ENCODE measurements at regions not wholly inside any gene's neighbourhood (a gene's known extent, or its start where the extent isn't known, plus 50 kb on each side); places are given as distances from the start of the nearest gene placed in this dataset.
"Not testable (repeated sequence)": the region's sequence is repeated elsewhere in the genome, so short reads cannot be mapped to it uniquely, and the experiment has no call there.

DNA sequence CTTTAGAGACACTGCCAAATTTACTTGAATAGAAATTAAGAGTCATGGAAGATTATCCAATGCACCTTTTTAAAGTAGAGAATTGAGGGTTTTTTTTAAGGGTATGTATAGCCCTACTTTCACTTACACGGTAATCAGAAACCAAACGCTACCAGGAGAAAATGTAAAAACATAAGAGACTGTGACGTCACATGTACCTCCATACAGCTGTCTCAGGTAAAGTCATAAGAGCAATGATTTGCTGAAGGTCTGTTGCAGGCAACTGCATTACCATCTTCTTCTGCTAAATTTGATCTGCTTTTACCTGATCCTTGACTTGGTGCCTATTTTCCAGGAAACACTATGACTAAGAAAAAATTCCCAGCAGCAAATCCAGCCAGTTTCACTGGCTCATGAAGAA is 478.5 kb upstream of the DDX18 start:
- intact Hi-C loops (cut with DNase I), result no loop called here
- H3K27me3 ChIP-seq (ENCODE audit: control insufficient read depth in 1 of 2, insufficient read depth in 2 of 2, low read length in 1 of 2), result no peaks in the 10 kb centered on the region
- H3K9me3 ChIP-seq (ENCODE audit: control insufficient read depth, low read length), result no peaks in the 10 kb centered on the region
- 89 to 94% methylated on average over 3 of the region's 3 CpGs for WGBS, 2 donors
- no peak for DNase-seq
- H3K4me3 ChIP-seq (ENCODE audit: low read length in 2 of 2), result no peak overlapping the region
- H3K4me1 ChIP-seq (ENCODE audit: control insufficient read depth in 1 of 2, insufficient read depth in 2 of 2, low read length in 2 of 2), result no peaks in the 10 kb centered on the region
- no peaks in the 10 kb centered on the region for H3K36me3 ChIP-seq (ENCODE audit: control insufficient read depth in 1 of 2, insufficient read depth in 2 of 2, low read length in 1 of 2)
- no peak for ATAC-seq (ENCODE audit: low FRiP score)
- H3K27ac ChIP-seq (ENCODE audit: low read depth in 1 of 2, low read length in 2 of 2), result no peak overlapping the region

GRCh38 chr2:117336496-117336895 is 478.0 kb upstream of the DDX18 start:
- Histone ChIP-seq H3K4me3 (ENCODE audit: low read length in 2 of 2) (no peak overlapping the region), H3K36me3 (ENCODE audit: control insufficient read depth in 1 of 2, insufficient read depth in 2 of 2, low read length in 1 of 2) (no peaks in the 10 kb centered on the region), H3K9me3 (ENCODE audit: control insufficient read depth, low read length) (no peaks in the 10 kb centered on the region), H3K27ac (ENCODE audit: low read depth in 1 of 2, low read length in 2 of 2) (no peak overlapping the region), H3K27me3 (ENCODE audit: control insufficient read depth in 1 of 2, insufficient read depth in 2 of 2, low read length in 1 of 2) (no peaks in the 10 kb centered on the region), H3K4me1 (ENCODE audit: control insufficient read depth in 1 of 2, insufficient read depth in 2 of 2, low read length in 2 of 2) (no peaks in the 10 kb centered on the region)
- intact Hi-C loops (cut with DNase I), result no loop called here
- ATAC-seq (ENCODE audit: low FRiP score) (no peak), DNase-seq (no peak)
- 74 to 77% methylated on average over 4 of the region's 4 CpGs for WGBS, 2 donors

DNA sequence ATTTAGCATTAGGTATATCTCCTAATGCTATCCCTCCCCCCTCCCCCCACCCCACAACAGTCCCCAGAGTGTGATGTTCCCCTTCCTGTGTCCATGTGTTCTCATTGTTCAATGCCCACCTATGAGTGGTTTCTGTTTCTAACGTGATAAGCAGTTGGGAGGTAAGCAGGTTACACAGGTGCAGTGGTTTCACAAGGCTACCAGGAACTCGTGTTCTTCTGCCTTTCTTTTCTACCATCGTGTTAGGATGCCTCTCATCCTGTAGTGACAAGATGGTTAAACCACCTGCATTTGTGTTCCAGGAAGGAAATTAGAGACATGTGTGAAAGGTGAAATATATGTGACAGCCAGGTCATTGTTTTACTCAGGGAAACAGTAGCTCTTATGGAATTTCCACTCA is 476.5 kb upstream of the DDX18 start:
- intact Hi-C loops (cut with DNase I); H3K4me1 ChIP-seq (ENCODE audit: control insufficient read depth in 1 of 2, insufficient read depth in 2 of 2, low read length in 2 of 2); H3K27ac ChIP-seq (ENCODE audit: low read depth in 1 of 2, low read length in 2 of 2); H3K4me3 ChIP-seq (ENCODE audit: low read length in 2 of 2); H3K27me3 ChIP-seq (ENCODE audit: control insufficient read depth in 1 of 2, insufficient read depth in 2 of 2, low read length in 1 of 2); H3K9me3 ChIP-seq (ENCODE audit: control insufficient read depth, low read length); H3K36me3 ChIP-seq (ENCODE audit: control insufficient read depth in 1 of 2, insufficient read depth in 2 of 2, low read length in 1 of 2); DNase-seq; ATAC-seq (ENCODE audit: low FRiP score): not testable (repeated sequence)
- 78 to 79% methylated on average over 3 of the region's 3 CpGs for WGBS, 2 donors

DNA sequence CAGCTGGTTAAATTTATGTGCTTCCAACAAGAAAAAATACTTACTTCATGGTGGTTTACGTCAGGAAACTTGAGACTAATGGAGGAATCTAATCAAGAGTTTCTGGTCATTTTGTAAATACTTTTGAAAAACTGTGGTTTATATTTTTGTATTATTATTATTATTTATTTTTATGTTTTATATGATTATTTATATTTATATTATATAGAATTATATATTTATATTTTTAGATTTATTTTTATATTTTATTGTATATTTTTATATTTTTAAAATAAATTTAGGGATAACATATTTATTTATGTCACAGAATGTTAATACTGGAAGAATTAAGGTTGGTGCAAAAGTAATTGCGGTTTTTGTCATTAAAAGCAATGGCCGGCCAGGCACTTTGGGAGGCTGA is 474.5 kb upstream of the DDX18 start:
- no peaks in the 10 kb centered on the region for H3K9me3 ChIP-seq (ENCODE audit: control insufficient read depth, low read length)
- H3K4me1 ChIP-seq (ENCODE audit: control insufficient read depth in 1 of 2, insufficient read depth in 2 of 2, low read length in 2 of 2), result no peaks in the 10 kb centered on the region
- WGBS, 2 donors, result 67 to 74% methylated on average over 3 of the region's 3 CpGs
- H3K27me3 ChIP-seq (ENCODE audit: control insufficient read depth in 1 of 2, insufficient read depth in 2 of 2, low read length in 1 of 2), result no peaks in the 10 kb centered on the region
- no peak overlapping the region for H3K27ac ChIP-seq (ENCODE audit: low read depth in 1 of 2, low read length in 2 of 2)
- ATAC-seq (ENCODE audit: low FRiP score) (no peak), DNase-seq (no peak)
- intact Hi-C loops (cut with DNase I), result no loop called here
- H3K4me3 ChIP-seq (ENCODE audit: low read length in 2 of 2), result no peak overlapping the region
- H3K36me3 ChIP-seq (ENCODE audit: control insufficient read depth in 1 of 2, insufficient read depth in 2 of 2, low read length in 1 of 2), result no peaks in the 10 kb centered on the region

DNA sequence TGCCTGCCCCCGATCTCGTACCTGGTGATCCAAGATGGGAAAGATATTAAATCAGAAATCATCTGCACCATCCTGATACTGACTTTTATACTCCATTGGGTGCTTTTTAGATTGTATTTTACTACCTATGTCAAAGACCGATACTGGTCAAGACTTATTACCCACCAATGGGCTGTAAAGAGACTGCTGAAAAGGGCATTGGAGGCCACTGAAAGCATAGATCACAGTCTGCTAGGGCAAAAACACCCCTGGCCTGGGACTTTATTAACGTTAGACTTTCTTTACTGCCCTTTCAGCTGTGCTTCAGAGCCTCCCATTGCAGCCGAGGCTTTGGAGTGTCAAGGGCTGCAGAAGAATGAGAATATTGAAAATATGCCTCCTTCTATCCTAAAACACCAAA is 472.8 kb upstream of the DDX18 start:
- DNase-seq (no peak), ATAC-seq (ENCODE audit: low FRiP score) (no peak)
- intact Hi-C loops (cut with DNase I), result no loop called here
- 55 to 64% methylated on average over 5 of the region's 5 CpGs for WGBS, 2 donors
- H3K4me3 ChIP-seq (ENCODE audit: low read length in 2 of 2), result no peak overlapping the region
- H3K36me3 ChIP-seq (ENCODE audit: control insufficient read depth in 1 of 2, insufficient read depth in 2 of 2, low read length in 1 of 2), result no peaks in the 10 kb centered on the region
- no peak overlapping the region for H3K27ac ChIP-seq (ENCODE audit: low read depth in 1 of 2, low read length in 2 of 2)
- H3K9me3 ChIP-seq (ENCODE audit: control insufficient read depth, low read length), result no peaks in the 10 kb centered on the region
- no peaks in the 10 kb centered on the region for H3K4me1 ChIP-seq (ENCODE audit: control insufficient read depth in 1 of 2, insufficient read depth in 2 of 2, low read length in 2 of 2)
- no peaks in the 10 kb centered on the region for H3K27me3 ChIP-seq (ENCODE audit: control insufficient read depth in 1 of 2, insufficient read depth in 2 of 2, low read length in 1 of 2)

DNA sequence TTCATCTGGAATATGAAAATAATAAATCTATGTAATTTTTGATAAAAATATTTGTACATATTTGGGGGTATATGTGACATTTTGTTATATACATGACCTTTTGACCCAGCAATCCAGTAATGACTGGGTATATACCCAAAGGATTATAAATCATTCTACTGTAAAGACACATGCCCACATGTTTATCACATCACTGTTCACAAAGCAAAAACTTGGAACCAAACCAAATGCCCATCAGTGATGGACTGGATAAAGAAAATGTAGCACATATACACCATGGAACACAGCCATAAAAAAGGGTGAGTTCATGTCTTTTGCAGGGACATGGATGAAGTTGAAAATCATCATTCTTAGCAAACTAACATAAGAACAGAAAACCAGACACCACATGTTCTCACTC is 472.1 kb upstream of the DDX18 start:
- intact Hi-C loops (cut with DNase I), result no loop called here
- Histone ChIP-seq H3K27me3 (ENCODE audit: control insufficient read depth in 1 of 2, insufficient read depth in 2 of 2, low read length in 1 of 2) (no peaks in the 10 kb centered on the region), H3K4me3 (ENCODE audit: low read length in 2 of 2) (no peak overlapping the region), H3K4me1 (ENCODE audit: control insufficient read depth in 1 of 2, insufficient read depth in 2 of 2, low read length in 2 of 2) (no peaks in the 10 kb centered on the region), H3K27ac (ENCODE audit: low read depth in 1 of 2, low read length in 2 of 2) (no peak overlapping the region), H3K36me3 (ENCODE audit: control insufficient read depth in 1 of 2, insufficient read depth in 2 of 2, low read length in 1 of 2) (no peaks in the 10 kb centered on the region), H3K9me3 (ENCODE audit: control insufficient read depth, low read length) (no peaks in the 10 kb centered on the region)
- no peak for ATAC-seq (ENCODE audit: low FRiP score)
- DNase-seq, result no peak

DNA sequence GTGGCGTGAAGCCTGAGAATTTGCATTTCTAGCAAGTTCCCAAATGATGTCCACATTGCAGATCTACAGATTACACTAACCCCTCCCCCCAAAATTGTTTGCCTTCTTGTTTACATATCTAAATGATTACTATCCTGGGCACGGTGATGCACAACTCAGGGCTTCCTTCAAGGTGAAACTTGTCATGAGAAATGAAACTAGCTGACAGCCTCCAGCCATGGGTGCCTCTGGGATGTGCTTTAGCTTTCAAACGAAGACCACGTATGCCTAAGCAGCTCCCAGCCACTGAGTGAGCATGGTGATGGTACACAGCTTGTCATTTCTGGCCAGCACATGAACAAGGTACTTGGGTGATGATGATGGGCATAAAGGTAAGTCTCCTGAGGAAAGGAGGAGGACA is 464.8 kb upstream of the DDX18 start:
- Histone ChIP-seq H3K4me1 (ENCODE audit: control insufficient read depth in 1 of 2, insufficient read depth in 2 of 2, low read length in 2 of 2) (no peaks in the 10 kb centered on the region), H3K36me3 (ENCODE audit: control insufficient read depth in 1 of 2, insufficient read depth in 2 of 2, low read length in 1 of 2) (no peaks in the 10 kb centered on the region), H3K4me3 (ENCODE audit: low read length in 2 of 2) (no peak overlapping the region), H3K9me3 (ENCODE audit: control insufficient read depth, low read length) (peaks cover 2% of the 10 kb centered on the region), H3K27me3 (ENCODE audit: control insufficient read depth in 1 of 2, insufficient read depth in 2 of 2, low read length in 1 of 2) (no peaks in the 10 kb centered on the region), H3K27ac (ENCODE audit: low read depth in 1 of 2, low read length in 2 of 2) (no peak overlapping the region)
- WGBS, 2 donors, result 73 to 77% methylated on average over 4 of the region's 4 CpGs
- no peak for ATAC-seq (ENCODE audit: low FRiP score)
- DNase-seq, result no peak
- intact Hi-C loops (cut with DNase I), result no loop called here

DNA sequence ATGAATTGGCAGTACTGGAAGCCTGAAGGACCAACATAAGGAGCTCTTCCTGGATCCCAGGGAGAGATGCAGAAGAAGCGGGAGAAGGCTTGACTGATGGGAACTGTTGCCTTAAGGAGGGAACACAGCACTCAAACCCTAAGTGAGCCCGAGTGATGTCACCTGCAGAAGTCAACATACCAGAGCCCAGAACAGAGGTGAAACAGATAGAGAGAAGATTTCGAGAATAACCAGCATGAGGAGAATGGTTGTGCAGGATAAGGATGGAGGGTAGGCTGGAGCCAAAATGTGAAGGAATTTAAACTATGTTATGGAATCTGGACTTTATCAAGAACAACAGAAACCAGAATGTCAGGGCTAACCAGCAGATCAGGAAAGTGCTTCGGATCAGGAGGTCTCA is 463.1 kb upstream of the DDX18 start:
- no peak overlapping the region for H3K4me3 ChIP-seq (ENCODE audit: low read length in 2 of 2)
- DNase-seq, result no peak
- H3K27me3 ChIP-seq (ENCODE audit: control insufficient read depth in 1 of 2, insufficient read depth in 2 of 2, low read length in 1 of 2), result no peaks in the 10 kb centered on the region
- no peak for ATAC-seq (ENCODE audit: low FRiP score)
- H3K36me3 ChIP-seq (ENCODE audit: control insufficient read depth in 1 of 2, insufficient read depth in 2 of 2, low read length in 1 of 2), result no peaks in the 10 kb centered on the region
- intact Hi-C loops (cut with DNase I), result no loop called here
- H3K4me1 ChIP-seq (ENCODE audit: control insufficient read depth in 1 of 2, insufficient read depth in 2 of 2, low read length in 2 of 2), result no peaks in the 10 kb centered on the region
- H3K9me3 ChIP-seq (ENCODE audit: control insufficient read depth, low read length), result peaks cover 2% of the 10 kb centered on the region
- WGBS, 2 donors, result 45 to 50% methylated on average over 4 of the region's 4 CpGs
- H3K27ac ChIP-seq (ENCODE audit: low read depth in 1 of 2, low read length in 2 of 2), result no peak overlapping the region

DNA sequence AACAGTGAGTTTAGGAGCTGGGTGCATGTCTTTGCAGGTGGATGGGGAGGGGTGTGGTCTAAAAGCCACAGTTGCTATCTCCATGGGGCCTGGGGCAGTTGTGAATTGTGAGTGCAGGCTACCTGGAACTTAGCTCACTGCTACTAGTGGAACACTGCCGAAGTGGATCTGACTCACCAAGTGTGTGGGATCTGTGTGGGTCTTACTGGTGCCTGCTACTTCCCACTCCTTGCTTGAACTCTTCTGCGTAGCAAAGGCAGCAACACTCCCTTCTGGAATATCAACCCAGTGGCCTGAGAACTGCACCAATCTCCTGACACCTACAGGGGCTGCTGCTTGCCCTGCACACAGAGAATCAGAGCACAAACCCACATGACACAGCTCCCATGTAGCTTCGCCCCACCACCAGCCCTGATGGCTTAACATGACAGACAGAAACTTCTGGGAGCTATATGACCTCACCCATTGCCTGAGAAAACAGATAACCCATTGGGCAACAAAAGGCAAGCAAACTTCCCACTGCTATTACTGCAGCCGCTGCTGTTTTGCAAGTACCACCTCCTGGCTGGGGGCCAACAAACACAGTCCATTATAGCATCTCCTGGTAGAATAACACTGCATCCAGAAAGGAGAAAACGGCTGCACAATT is 455.1 kb upstream of the DDX18 start:
- no peak overlapping the region for H3K4me3 ChIP-seq (ENCODE audit: low read length in 2 of 2)
- no peaks in the 10 kb centered on the region for H3K4me1 ChIP-seq (ENCODE audit: control insufficient read depth in 1 of 2, insufficient read depth in 2 of 2, low read length in 2 of 2)
- peaks cover 2% of the 10 kb centered on the region for H3K9me3 ChIP-seq (ENCODE audit: control insufficient read depth, low read length)
- intact Hi-C loops (cut with DNase I), result no loop called here
- ATAC-seq (ENCODE audit: low FRiP score), result no peak
- WGBS, 2 donors, result 26 to 28% methylated on average over 5 of the region's 5 CpGs
- no peak overlapping the region for H3K27ac ChIP-seq (ENCODE audit: low read depth in 1 of 2, low read length in 2 of 2)
- DNase-seq, result no peak
- no peaks in the 10 kb centered on the region for H3K27me3 ChIP-seq (ENCODE audit: control insufficient read depth in 1 of 2, insufficient read depth in 2 of 2, low read length in 1 of 2)
- no peaks in the 10 kb centered on the region for H3K36me3 ChIP-seq (ENCODE audit: control insufficient read depth in 1 of 2, insufficient read depth in 2 of 2, low read length in 1 of 2)
